Mononuclear cell (primary cell): ENCODE measurements at regions not wholly inside any gene's neighbourhood (a gene's known extent, or its start where the extent isn't known, plus 50 kb on each side); places are given as distances from the start of the nearest gene placed in this dataset.
"Not testable (repeated sequence)": the region's sequence is repeated elsewhere in the genome, so short reads cannot be mapped to it uniquely, and the experiment has no call there.

Experiments
- H3K27me3 ChIP-seq: 2 replicates; pipeline ENCODE4 v1.6.0; 2011; ENCODE audit warnings: low read length, control low read depth; ENCODE audit not compliant: insufficient read depth
- H3K4me1 ChIP-seq: 2 replicates; pipeline ENCODE4 v1.5.1; 2011; ENCODE audit warnings: mild to moderate bottlenecking, low read length, control low read depth; ENCODE audit not compliant: insufficient read depth
- H3K4me3 ChIP-seq: 2 replicates; pipeline ENCODE4 v1.5.1; 2011; ENCODE audit warnings: mild to moderate bottlenecking, low read length, moderate library complexity
- H3K9me3 ChIP-seq: 2 replicates; pipeline ENCODE4 v1.5.1; 2011; ENCODE audit warnings: low read depth, mild to moderate bottlenecking, control low read depth, low read length

DNA sequence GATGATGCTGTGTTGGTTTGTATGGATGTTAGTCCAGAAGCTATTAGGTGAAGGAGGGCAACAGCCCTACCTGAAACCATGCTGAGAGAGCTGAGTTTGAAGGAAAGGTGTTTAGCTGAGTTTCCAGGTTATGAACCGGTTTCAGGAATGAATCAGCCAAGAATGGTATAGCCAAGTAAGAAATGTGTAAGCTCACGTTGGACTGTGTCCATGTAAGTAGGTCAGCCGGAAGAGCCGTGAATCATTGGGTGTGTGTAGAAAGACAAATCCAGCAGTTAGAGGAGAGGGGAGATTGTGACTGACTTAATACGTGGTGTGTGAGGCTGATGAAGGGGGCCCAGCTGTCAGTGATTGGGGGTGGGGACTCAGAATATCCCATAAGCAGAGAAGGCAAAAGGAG, 77.2 kb upstream of the SPIN4 start:
- H3K9me3 ChIP-seq, result no peaks in the 10 kb centered on the region
- H3K27me3 ChIP-seq, result no peaks in the 10 kb centered on the region
- no peaks in the 10 kb centered on the region for H3K4me1 ChIP-seq
- no peak overlapping the region for H3K4me3 ChIP-seq

DNA sequence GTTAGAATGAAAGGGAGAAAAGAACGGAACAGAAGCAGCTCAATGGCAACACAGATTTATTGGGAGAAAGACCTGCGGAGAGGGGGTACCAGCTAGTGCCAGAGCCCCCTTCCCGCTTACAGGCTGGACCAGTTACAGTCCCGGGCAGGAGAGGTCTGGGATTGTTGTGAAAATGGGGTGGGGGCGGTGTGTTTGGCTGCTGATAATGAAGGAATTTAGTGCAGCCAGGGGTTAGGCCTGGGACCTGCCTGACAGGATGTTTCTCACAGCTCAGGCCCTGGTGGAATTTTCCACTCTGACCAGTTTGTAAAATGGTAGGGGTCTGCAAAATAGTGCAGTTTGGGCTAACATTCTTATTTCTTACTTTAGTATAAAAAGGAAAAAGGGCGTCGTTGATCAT, 75.4 kb upstream of the SPIN4 start:
- no peaks in the 10 kb centered on the region for H3K27me3 ChIP-seq
- no peaks in the 10 kb centered on the region for H3K4me1 ChIP-seq
- H3K4me3 ChIP-seq, result no peak overlapping the region
- no peaks in the 10 kb centered on the region for H3K9me3 ChIP-seq

DNA sequence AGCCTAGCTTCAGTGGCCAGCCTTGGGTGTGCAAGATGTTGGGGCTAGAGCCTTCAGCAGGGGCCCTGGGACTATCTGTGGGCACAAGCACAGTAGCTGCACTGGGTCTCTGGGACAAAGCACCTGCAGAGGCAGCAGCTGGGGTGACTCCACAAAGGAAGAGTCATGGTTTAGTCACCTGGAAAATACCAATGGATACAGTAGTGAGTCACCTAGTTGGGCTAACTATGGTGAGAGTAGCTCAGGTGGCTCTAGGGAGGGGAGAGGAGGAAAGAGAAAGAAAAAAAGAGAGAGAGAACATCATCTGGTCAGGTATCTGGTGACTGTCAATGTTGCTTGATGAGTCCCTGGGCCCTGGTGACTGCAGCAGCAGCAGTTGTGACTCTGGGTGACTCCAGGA, 72.9 kb upstream of the SPIN4 start:
- no peaks in the 10 kb centered on the region for H3K9me3 ChIP-seq
- H3K4me3 ChIP-seq, result no peak overlapping the region

DNA sequence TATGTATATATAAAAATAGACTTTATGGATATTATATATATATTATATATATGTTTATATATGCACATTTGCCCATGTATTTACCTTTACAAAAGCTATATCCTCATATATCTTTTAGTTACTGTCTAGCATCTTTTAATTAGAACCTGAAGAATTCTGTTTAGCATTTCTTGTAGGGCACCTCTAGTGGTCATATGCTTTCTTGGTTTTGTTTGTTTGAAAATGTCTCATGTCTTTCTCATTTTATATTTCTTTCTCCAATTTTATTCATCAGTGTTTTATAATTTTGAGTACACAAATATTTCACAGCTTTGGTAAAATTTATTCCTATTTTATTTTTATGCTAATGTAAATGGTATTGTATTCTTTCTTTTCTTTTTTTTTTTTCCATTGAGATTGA, 70.3 kb upstream of the SPIN4 start:
- Histone ChIP-seq H3K4me1 (no peaks in the 10 kb centered on the region), H3K9me3 (no peaks in the 10 kb centered on the region), H3K27me3 (no peaks in the 10 kb centered on the region), H3K4me3 (no peak overlapping the region)

More for the DNA sequence above, 72.9 kb upstream of the SPIN4 start:
- Histone ChIP-seq H3K27me3 (no peaks in the 10 kb centered on the region), H3K4me1 (no peaks in the 10 kb centered on the region)

DNA sequence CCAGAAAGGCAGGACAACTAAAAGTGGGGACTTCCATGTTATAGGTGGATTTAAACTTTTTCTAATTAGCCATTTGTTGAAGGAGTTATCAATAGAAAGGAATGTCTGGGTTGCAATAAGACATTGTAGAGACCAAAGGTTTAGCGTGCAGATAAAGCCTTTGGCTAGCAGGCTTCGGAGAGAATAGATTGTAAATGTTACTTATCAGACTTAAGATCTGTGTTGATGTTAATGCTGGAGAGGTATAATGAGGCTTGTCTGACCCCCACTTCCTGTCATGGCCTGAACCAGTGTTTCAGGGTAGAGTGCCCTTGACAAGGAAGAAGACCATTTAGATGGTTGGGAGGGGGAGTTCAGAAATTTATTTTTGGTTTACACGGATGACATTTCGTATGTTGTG, 67.1 kb upstream of the SPIN4 start:
- no peaks in the 10 kb centered on the region for H3K9me3 ChIP-seq
- no peaks in the 10 kb centered on the region for H3K27me3 ChIP-seq
- H3K4me1 ChIP-seq, result no peaks in the 10 kb centered on the region
- no peak overlapping the region for H3K4me3 ChIP-seq

DNA sequence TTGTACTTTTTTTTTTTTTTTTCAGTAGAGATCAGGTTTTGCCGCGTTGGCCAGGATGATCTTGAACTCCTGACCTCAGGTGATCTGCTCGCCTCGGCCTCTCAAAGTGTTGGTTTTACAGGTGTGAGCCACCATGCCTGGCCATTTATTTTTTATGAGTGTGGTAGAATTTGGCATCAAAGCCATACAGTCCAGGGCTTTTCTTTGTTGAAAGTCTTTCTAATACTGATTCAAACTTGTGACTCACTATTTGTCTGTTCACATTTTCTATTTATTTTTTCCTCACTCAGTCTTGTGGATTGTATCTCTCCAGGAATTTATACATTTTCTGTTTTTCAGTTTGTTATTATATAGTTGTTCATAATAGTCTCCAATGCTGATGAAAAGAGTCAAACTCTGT, 66.5 kb upstream of the SPIN4 start:
- no peak overlapping the region for H3K4me3 ChIP-seq
- H3K4me1 ChIP-seq, result no peaks in the 10 kb centered on the region
- no peaks in the 10 kb centered on the region for H3K9me3 ChIP-seq
- H3K27me3 ChIP-seq, result no peaks in the 10 kb centered on the region

DNA sequence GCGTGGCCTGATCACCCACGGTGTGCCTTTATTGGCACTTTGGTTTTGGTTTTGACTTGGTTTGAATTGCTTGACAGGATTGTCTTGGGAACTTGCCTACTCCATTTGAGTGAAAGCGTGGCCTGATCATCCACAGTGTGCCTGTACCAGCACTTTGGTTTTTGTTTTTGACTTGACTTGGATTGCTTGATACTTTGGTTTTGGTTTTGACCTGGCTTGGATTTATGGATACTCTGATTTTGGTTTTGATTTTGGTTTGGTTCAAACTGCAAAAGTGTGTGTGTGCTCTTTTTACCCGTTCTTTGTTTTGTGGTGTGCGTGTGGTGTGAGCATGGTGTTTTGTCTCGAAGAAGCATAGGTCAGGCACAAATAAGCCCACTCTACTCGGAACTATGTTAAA, 58.8 kb upstream of the SPIN4 start:
- H3K4me3 ChIP-seq, H3K4me1 ChIP-seq, H3K9me3 ChIP-seq, H3K27me3 ChIP-seq: not testable (repeated sequence)

DNA sequence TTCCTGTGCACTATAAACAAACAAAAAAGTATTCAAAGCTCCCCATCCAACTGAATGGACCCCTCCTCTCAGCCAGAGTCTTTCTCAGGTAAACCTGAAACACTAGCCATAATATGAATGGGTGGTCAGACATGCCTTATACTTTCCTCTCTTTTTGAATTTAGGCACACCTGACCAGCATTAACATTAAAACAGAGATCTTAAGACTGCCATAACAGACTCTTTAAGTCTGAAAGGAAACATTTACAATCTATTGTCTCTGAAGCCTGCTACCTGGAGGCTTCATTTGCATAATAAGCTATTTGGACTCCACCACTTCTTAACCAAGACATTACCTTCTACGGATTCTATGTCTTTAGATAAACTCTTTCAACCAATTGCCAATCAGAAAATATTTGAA, 56.9 kb upstream of the SPIN4 start:
- Histone ChIP-seq H3K4me3 (no peak overlapping the region), H3K27me3 (no peaks in the 10 kb centered on the region), H3K4me1 (no peaks in the 10 kb centered on the region), H3K9me3 (no peaks in the 10 kb centered on the region)

DNA sequence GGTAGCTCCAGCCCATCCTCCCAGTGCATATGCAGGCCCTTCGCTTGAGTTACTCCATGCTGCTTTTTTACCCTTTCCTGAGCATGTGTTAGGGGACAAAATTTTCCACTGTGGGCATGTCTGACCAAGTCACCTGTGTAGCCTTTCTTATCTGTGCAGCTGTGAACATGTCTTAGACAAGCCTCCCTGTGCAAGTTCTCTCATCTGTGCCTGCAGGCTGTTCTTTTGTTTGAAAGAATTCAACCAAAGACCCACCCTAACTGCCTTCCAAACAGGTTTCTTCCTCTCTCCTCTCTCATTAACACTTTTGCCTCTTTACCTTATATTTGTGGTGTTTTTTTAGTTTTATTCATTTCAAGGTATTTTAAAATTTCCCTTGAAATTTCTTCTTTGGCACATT, 53.2 kb upstream of the SPIN4 start:
- no peak overlapping the region for H3K4me3 ChIP-seq
- no peaks in the 10 kb centered on the region for H3K4me1 ChIP-seq
- H3K27me3 ChIP-seq, result no peaks in the 10 kb centered on the region
- H3K9me3 ChIP-seq, result no peaks in the 10 kb centered on the region

DNA sequence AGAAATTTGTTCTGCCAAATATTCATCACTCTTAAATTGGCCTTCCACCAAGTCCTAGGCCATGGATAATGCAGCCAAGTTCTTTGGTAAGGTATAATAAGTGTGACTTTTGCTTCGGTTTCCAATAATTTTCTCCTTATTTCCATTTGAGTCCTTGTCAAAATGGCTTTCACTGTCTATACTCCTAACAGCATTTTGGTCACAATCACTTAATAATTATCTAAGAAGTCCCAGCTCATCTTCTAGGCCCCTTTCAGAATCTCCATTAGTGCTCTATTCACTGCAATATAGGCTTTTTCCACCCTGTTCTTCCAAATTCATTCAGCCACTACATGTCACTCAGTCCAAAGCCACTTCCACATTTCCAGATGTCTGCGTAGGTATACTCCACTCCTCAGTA, 51.0 kb upstream of the SPIN4 start:
- no peaks in the 10 kb centered on the region for H3K9me3 ChIP-seq

More for the DNA sequence above, 51.0 kb upstream of the SPIN4 start:
- Histone ChIP-seq H3K4me3 (no peak overlapping the region), H3K4me1 (no peaks in the 10 kb centered on the region), H3K27me3 (no peaks in the 10 kb centered on the region)
